HEK293 (cell line): ENCODE measurements at regions not wholly inside any gene's neighbourhood (a gene's known extent, or its start where the extent isn't known, plus 50 kb on each side); places are given as distances from the start of the nearest gene placed in this dataset.

Experiments used
- CTCF ChIP-seq: fragments of 450-650 bp; formaldehyde crosslinking; IDR thresholded peaks from 2 replicates; pipeline ENCODE4 v1.5.1; 2016; ENCODE audit warnings: missing biosample characterization, missing genetic modification characterization
- ZBTB10 ChIP-seq: fragments of 450-650 bp; formaldehyde crosslinking; IDR thresholded peaks from 2 replicates; pipeline ENCODE4 v1.5.1; 2016; ENCODE audit warnings: missing biosample characterization, missing genetic modification characterization
- ZNF362 ChIP-seq: fragments of 450-650 bp; formaldehyde crosslinking; IDR thresholded peaks from 2 replicates; pipeline ENCODE4 v1.5.1; 2016; ENCODE audit warnings: missing biosample characterization, missing genetic modification characterization

GRCh38 chr5:58088941-58089340, 370.9 kb downstream of the PLK2 start:
- TF ChIP-seq CTCF (tag by site-specific recombination): no peak
- no peak for TF ChIP-seq ZNF362
- TF ChIP-seq ZBTB10 (tag by site-specific recombination): no peak
